ENCODE measurements at regions not wholly inside any gene's neighbourhood (a gene's known extent, or its start where the extent isn't known, plus 50 kb on each side); places are given as distances from the start of the nearest gene placed in this dataset.
A peak's percentile ranks its signal among the peaks of the same experiment; 100 is the strongest.
"Not testable (repeated sequence)": the region's sequence is repeated elsewhere in the genome, so short reads cannot be mapped to it uniquely, and the experiment has no call there.

GRCh38 chr6:26235302-26235670, 129.7 kb upstream of the BTN3A2 start (continued):
- TF ChIP-seq JUND (IDR thresholded peaks at IDR 0.05), result no peak
- no peak for TF ChIP-seq IRF3 (IDR thresholded peaks at IDR 0.05; ENCODE audit: low read depth, low read length)
- no peak for TF ChIP-seq ZBTB33 (IDR thresholded peaks at IDR 0.05; ENCODE audit: borderline replicate concordance, low read depth)
- no peak for TF ChIP-seq EZH2phosphoT487 (IDR thresholded peaks at IDR 0.05; ENCODE audit: borderline replicate concordance, low read depth)

GRCh38 chr6:26239415-26239814, 125.6 kb upstream of the BTN3A2 start:
- H3K9ac ChIP-seq; H3K27me3 ChIP-seq (ENCODE audit: insufficient read depth); H3K4me3 ChIP-seq (ENCODE audit: low read depth in 2 of 2, low read length in 1 of 2); H3K9me2 ChIP-seq; H3K4me1 ChIP-seq (ENCODE audit: control insufficient read depth in 1 of 2, insufficient read depth in 2 of 2, low read depth in 1 of 2, low read length in 1 of 2); H3K27ac ChIP-seq (ENCODE audit: low read depth in 2 of 2, low read length in 1 of 2); H3K4me2 ChIP-seq; H2AFZ ChIP-seq (ENCODE audit: low read depth); H3K36me3 ChIP-seq (replicated peaks in 1 of 2; ENCODE audit: control insufficient read depth in 1 of 2, insufficient read depth in 2 of 2, low read length in 1 of 2); H3K9me3 ChIP-seq; DNase-seq; H3K79me2 ChIP-seq (ENCODE audit: insufficient read depth); POLR2A ChIA-PET; H4K20me1 ChIP-seq (ENCODE audit: insufficient read depth): not testable (repeated sequence)
- 95% methylated on average over 17 of the region's 18 CpGs for WGBS (ENCODE audit: low lambda C conversion rate)
- peaks cover 13% of the 10 kb centered on the region for H3F3A ChIP-seq (replicated peaks; ENCODE audit: insufficient read depth)
- CTCF ChIA-PET, result interaction anchor here (1.1 kb wide), 1 partner anchor 11 kb away, joined by 3 read pairs; a partner anchor contains a TSS

GRCh38 chr6:26240157-26241032, 124.6 kb upstream of the BTN3A2 start:
- no peak overlapping the region; a peak in 1 of 4 replicates for H3K27ac ChIP-seq (ENCODE audit: low read depth in 2 of 2, low read length in 1 of 2)
- no peaks in the 10 kb centered on the region for H3K9me2 ChIP-seq
- CTCF ChIA-PET, result interaction anchor here (1.1 kb wide), 1 partner anchor 10 kb away, joined by 3 read pairs; a partner anchor contains a TSS
- peak; percentile 82 for TF ChIP-seq ZBTB33 (IDR thresholded peaks at IDR 0.05; ENCODE audit: borderline replicate concordance, low read depth)
- TF ChIP-seq PBX3 (IDR thresholded peaks at IDR 0.05), result no peak
- TF ChIP-seq JUND (IDR thresholded peaks at IDR 0.05), result no peak
- TF ChIP-seq POLR2AphosphoS5 (IDR thresholded peaks at IDR 0.05; ENCODE audit: low read depth, low read length), result peak; percentile 92
- no peak for TF ChIP-seq FOXM1 (IDR thresholded peaks at IDR 0.05; ENCODE audit: low read depth)
- TF ChIP-seq RCOR1 (IDR thresholded peaks at IDR 0.05; ENCODE audit: low read length), result no peak
- no peak for TF ChIP-seq RXRA (IDR thresholded peaks at IDR 0.05; ENCODE audit: borderline replicate concordance, low read depth)
- no peak for TF ChIP-seq MXI1 (IDR thresholded peaks at IDR 0.05; ENCODE audit: low read depth, low read length)
- TF ChIP-seq REST (IDR thresholded peaks at IDR 0.05; ENCODE audit: low read depth, low read length), result no peak

More at GRCh38 chr6:26240157-26241032, 124.6 kb upstream of the BTN3A2 start:
- no peaks in the 10 kb centered on the region for H3K27me3 ChIP-seq (ENCODE audit: insufficient read depth)
- peak; percentile 59 for DNase-seq
- POLR2A ChIA-PET, result interaction anchor here (1.4 kb wide), 1 partner anchor 15 kb away, joined by 5 read pairs; no protein-coding TSS in a partner anchor
- H3K4me1 ChIP-seq (ENCODE audit: control insufficient read depth in 1 of 2, insufficient read depth in 2 of 2, low read depth in 1 of 2, low read length in 1 of 2), result no peaks in the 10 kb centered on the region; a peak in 2 of 4 replicates
- H3K4me3 ChIP-seq (ENCODE audit: low read depth in 2 of 2, low read length in 1 of 2), result peak overlapping the region; percentile 20 to 40; a peak in 1 of 4 replicates
- H3K9me3 ChIP-seq, result no peaks in the 10 kb centered on the region
- no peak overlapping the region for H2AFZ ChIP-seq (ENCODE audit: low read depth)
- peaks cover 5% of the 10 kb centered on the region for H3F3A ChIP-seq (replicated peaks; ENCODE audit: insufficient read depth)
- no peaks in the 10 kb centered on the region for H4K20me1 ChIP-seq (ENCODE audit: insufficient read depth)
- no peaks in the 10 kb centered on the region for H3K79me2 ChIP-seq (ENCODE audit: insufficient read depth)
- H3K4me2 ChIP-seq, result peak overlapping the region; percentile 30; the same call in 1 of the 2 replicates
- 47% methylated on average over 45 of the region's 49 CpGs for WGBS (ENCODE audit: low lambda C conversion rate)
- H3K36me3 ChIP-seq (replicated peaks in 1 of 2; ENCODE audit: control insufficient read depth in 1 of 2, insufficient read depth in 2 of 2, low read length in 1 of 2), result no peaks in the 10 kb centered on the region
- no peak overlapping the region for H3K9ac ChIP-seq

Data from SK-N-SH (cell line).